Progenitor cell of endocrine pancreas (in vitro differentiated cells): ENCODE measurements at regions not wholly inside any gene's neighbourhood (a gene's known extent, or its start where the extent isn't known, plus 50 kb on each side); places are given as distances from the start of the nearest gene placed in this dataset.
A peak's percentile ranks its signal among the peaks of the same experiment; 100 is the strongest.

Source experiments
- DNase-seq: peaks from one replicate; pipeline ENCODE4 v3.0.0; 2021; ENCODE audit warnings: low spot score; ENCODE audit not compliant: unreplicated experiment
- H3K27ac Mint-ChIP-seq: 2 replicates; pipeline ENCODE4 v1.8.0; 2021; ENCODE audit warnings: mild to moderate bottlenecking, moderate library complexity, mixed read lengths
- H3K27me3 Mint-ChIP-seq: 2 replicates; pipeline ENCODE4 v1.8.0; 2021; ENCODE audit warnings: mixed read lengths
- H3K36me3 Mint-ChIP-seq: 2 replicates; pipeline ENCODE4 v1.8.0; 2022; ENCODE audit warnings: mixed read lengths; ENCODE audit not compliant: insufficient read depth
- H3K4me1 Mint-ChIP-seq: 2 replicates; pipeline ENCODE4 v1.8.0; 2021; ENCODE audit warnings: low read depth, mixed read lengths
- H3K4me3 Mint-ChIP-seq: 2 replicates; pipeline ENCODE4 v1.8.0; 2021; ENCODE audit warnings: low read depth, mild to moderate bottlenecking, moderate library complexity, mixed read lengths
- H3K9me3 Mint-ChIP-seq: 2 replicates; pipeline ENCODE4 v1.8.0; 2021; ENCODE audit warnings: low read depth, mixed read lengths
- CTCF ChIP-seq: fragments of 200-600 bp; sonication (generic); IDR thresholded peaks from one replicate; pipeline ENCODE4 v1.5.0; 2021; ENCODE audit warnings: antibody characterized with exemption, mild to moderate bottlenecking; ENCODE audit not compliant: unreplicated experiment

GRCh38 chr5:107808671-107809137 is 138.0 kb upstream of the EFNA5 start:
- H3K9me3 Mint-ChIP-seq: no peaks in the 10 kb centered on the region
- H3K27me3 Mint-ChIP-seq: peaks cover 5% of the 10 kb centered on the region
- peaks cover 21% of the 10 kb centered on the region for H3K4me1 Mint-ChIP-seq
- H3K36me3 Mint-ChIP-seq: no peaks in the 10 kb centered on the region
- H3K4me3 Mint-ChIP-seq: no peak overlapping the region
- peak; percentile 68 for DNase-seq
- no peak overlapping the region for H3K27ac Mint-ChIP-seq
- TF ChIP-seq CTCF: no peak

GRCh38 chr5:107807431-107807830 is 136.7 kb upstream of the EFNA5 start:
- Mint-ChIP-seq H3K9me3 (no peaks in the 10 kb centered on the region), H3K4me3 (no peak overlapping the region), H3K27ac (no peak overlapping the region), H3K4me1 (peaks cover 21% of the 10 kb centered on the region), H3K36me3 (no peaks in the 10 kb centered on the region), H3K27me3 (peaks cover 7% of the 10 kb centered on the region)
- TF ChIP-seq CTCF: no peak
- DNase-seq: no peak

GRCh38 chr5:107806705-107807104 is 136.0 kb upstream of the EFNA5 start:
- H3K9me3 Mint-ChIP-seq: no peaks in the 10 kb centered on the region
- TF ChIP-seq CTCF: no peak
- no peak overlapping the region for H3K27ac Mint-ChIP-seq
- H3K4me1 Mint-ChIP-seq: peaks cover 17% of the 10 kb centered on the region
- peaks cover 11% of the 10 kb centered on the region for H3K27me3 Mint-ChIP-seq
- no peak overlapping the region for H3K4me3 Mint-ChIP-seq
- DNase-seq: no peak
- H3K36me3 Mint-ChIP-seq: no peaks in the 10 kb centered on the region

DNA sequence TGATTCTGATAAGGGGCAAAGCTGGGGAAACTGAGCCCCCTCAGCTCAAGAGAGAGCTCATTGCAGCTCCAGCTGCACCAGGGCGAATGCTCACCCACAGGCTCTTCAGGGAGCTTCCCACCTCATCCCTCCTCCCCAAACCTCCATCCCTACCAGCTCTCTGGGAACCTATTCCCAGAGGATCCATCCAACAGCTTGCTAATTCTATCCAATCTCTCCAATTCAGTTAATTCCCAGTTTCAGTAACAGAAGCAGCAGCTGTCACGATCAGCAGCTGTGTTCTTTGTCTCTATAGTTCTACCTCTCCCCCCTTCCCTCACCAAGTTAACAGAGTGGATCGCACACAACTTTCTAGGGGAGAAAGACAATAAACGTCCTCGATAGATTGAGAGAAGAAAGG is 135.5 kb upstream of the EFNA5 start:
- Mint-ChIP-seq H3K4me3 (no peak overlapping the region), H3K36me3 (no peaks in the 10 kb centered on the region), H3K4me1 (peaks cover 14% of the 10 kb centered on the region), H3K9me3 (no peaks in the 10 kb centered on the region), H3K27me3 (peaks cover 11% of the 10 kb centered on the region), H3K27ac (no peak overlapping the region)
- TF ChIP-seq CTCF: no peak
- no peak for DNase-seq

GRCh38 chr5:107805824-107806223 is 135.1 kb upstream of the EFNA5 start:
- Mint-ChIP-seq H3K27ac (no peak overlapping the region), H3K27me3 (peaks cover 11% of the 10 kb centered on the region), H3K9me3 (no peaks in the 10 kb centered on the region), H3K4me1 (peaks cover 11% of the 10 kb centered on the region), H3K36me3 (no peaks in the 10 kb centered on the region), H3K4me3 (no peak overlapping the region)
- no peak for TF ChIP-seq CTCF
- DNase-seq: no peak
